CD4-positive, CD25-positive, alpha-beta regulatory T cell (primary cell): ENCODE measurements at regions not wholly inside any gene's neighbourhood (a gene's known extent, or its start where the extent isn't known, plus 50 kb on each side); places are given as distances from the start of the nearest gene placed in this dataset.

Experiments
- ATAC-seq, 2 donors: fragments of 150-1000 bp; cut with Tn5 transposase; one replicate each; pipeline ENCODE4 v1.10.0; 2021; ENCODE audit warnings: low read depth in 2 of 2, moderate number of reproducible peaks in 2 of 2, moderate library complexity in 1 of 2
- DNase-seq, 3 donors: peaks; one replicate each; pipeline versions ENCODE4 v3.0.0 to v3.0.0-alpha.2; 2012 to 2022; ENCODE audit warnings: mixed read lengths in 1 of 3
- H3K27ac ChIP-seq: one replicate; pipeline ENCODE4 v1.7.0; 2013; ENCODE audit warnings: mild to moderate bottlenecking, low read length; ENCODE audit not compliant: insufficient read depth, poor library complexity, severe bottlenecking
- H3K27me3 ChIP-seq: one replicate; pipeline ENCODE4 v1.7.0; 2013; ENCODE audit warnings: low read length; ENCODE audit not compliant: control insufficient read depth, insufficient read depth
- H3K36me3 ChIP-seq: one replicate; pipeline ENCODE4 v1.7.0; 2013; ENCODE audit warnings: mild to moderate bottlenecking, low read length, moderate library complexity; ENCODE audit not compliant: control insufficient read depth, insufficient read depth
- H3K4me1 ChIP-seq: 2 replicates; pipeline ENCODE4 v1.7.0; 2013; ENCODE audit warnings: mild to moderate bottlenecking, low read length; ENCODE audit not compliant: insufficient read depth, control insufficient read depth, poor library complexity, severe bottlenecking
- H3K4me3 ChIP-seq: one replicate; pipeline ENCODE4 v1.7.0; 2013; ENCODE audit warnings: low read depth, mild to moderate bottlenecking, low read length, moderate library complexity
- H3K9me3 ChIP-seq, 2 experiments: 1 replicate in 1 of 2; 2 replicates in 1 of 2; pipeline ENCODE4 v1.7.0; 2013; ENCODE audit warnings: low read length in 2 of 2, mild to moderate bottlenecking in 1 of 2, moderate library complexity in 1 of 2; ENCODE audit not compliant: control insufficient read depth in 2 of 2
- H3K27ac Mint-ChIP-seq, 3 donors: one replicate each; pipeline ENCODE4 v1.8.0; 2020 to 2022; ENCODE audit warnings: mild to moderate bottlenecking in 3 of 3, mixed read lengths in 3 of 3, moderate library complexity in 2 of 3
- H3K27me3 Mint-ChIP-seq: one replicate; pipeline ENCODE4 v1.8.0; 2022; ENCODE audit warnings: mild to moderate bottlenecking, mixed read lengths
- H3K36me3 Mint-ChIP-seq: one replicate; pipeline ENCODE4 v1.8.0; 2020; ENCODE audit warnings: mixed read lengths
- H3K4me1 Mint-ChIP-seq, 4 donors: one replicate each; pipeline ENCODE4 v1.8.0; 2020 to 2022; ENCODE audit warnings: mixed read lengths in 4 of 4, mild to moderate bottlenecking in 1 of 4
- H3K4me3 Mint-ChIP-seq, 4 donors: one replicate each; pipeline ENCODE4 v1.8.0; 2020 to 2022; ENCODE audit warnings: mild to moderate bottlenecking in 4 of 4, mixed read lengths in 4 of 4, moderate library complexity in 3 of 4
- H3K9me3 Mint-ChIP-seq, 7 donors: one replicate each; pipeline ENCODE4 v1.8.0; 2020 to 2022; ENCODE audit warnings: mixed read lengths in 7 of 7, mild to moderate bottlenecking in 3 of 7, moderate library complexity in 2 of 7

GRCh38 chr11:8784954-8785353 is 102.4 kb downstream of the RPL27A start:
- Mint-ChIP-seq H3K27me3 (peaks cover 14% of the 10 kb centered on the region), H3K9me3 (peaks cover 0 to 2% (median 0%) of the 10 kb centered on the region in 7 donors), H3K4me1 (no peaks in the 10 kb centered on the region), H3K4me3 (no peak overlapping the region), H3K27ac (no peak overlapping the region), H3K36me3 (no peaks in the 10 kb centered on the region)
- H3K4me3 ChIP-seq = no peak overlapping the region
- H3K9me3 ChIP-seq = no peaks in the 10 kb centered on the region
- ATAC-seq (no peak), DNase-seq (no peak)
- no peaks in the 10 kb centered on the region for H3K36me3 ChIP-seq
- H3K4me1 ChIP-seq = no peaks in the 10 kb centered on the region
- no peak overlapping the region for H3K27ac ChIP-seq
- H3K27me3 ChIP-seq = peaks cover 2% of the 10 kb centered on the region

DNA sequence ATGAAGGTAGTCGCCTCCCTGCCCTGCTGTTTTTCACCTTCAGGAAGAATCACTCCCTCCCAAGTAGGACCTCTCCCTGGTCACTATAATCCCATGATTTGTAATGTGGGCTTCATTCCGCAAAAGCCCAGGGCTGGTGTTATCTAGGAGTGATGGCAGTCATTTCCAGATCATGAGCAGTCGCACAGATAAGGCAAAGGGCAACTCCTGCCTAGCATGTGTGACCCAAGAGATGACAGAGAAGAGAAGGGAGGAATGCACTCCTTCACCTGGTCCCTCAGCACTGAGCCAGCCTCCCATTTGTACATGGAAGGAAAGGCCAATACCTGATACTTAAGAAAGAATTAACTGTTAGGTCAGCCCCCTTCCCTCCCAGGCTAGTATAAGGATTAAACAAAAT is 102.9 kb downstream of the RPL27A start:
- no peak overlapping the region for H3K27ac ChIP-seq
- no peaks in the 10 kb centered on the region for H3K36me3 ChIP-seq
- H3K27me3 Mint-ChIP-seq = peaks cover 10% of the 10 kb centered on the region
- DNase-seq = no peak
- H3K4me1 ChIP-seq = no peaks in the 10 kb centered on the region
- no peak overlapping the region for H3K4me3 Mint-ChIP-seq
- peaks cover 2% of the 10 kb centered on the region for H3K27me3 ChIP-seq
- no peak for ATAC-seq
- peaks cover 0 to 2% (median 0%) of the 10 kb centered on the region in 7 donors for H3K9me3 Mint-ChIP-seq
- no peaks in the 10 kb centered on the region for H3K9me3 ChIP-seq
- H3K4me3 ChIP-seq = no peak overlapping the region
- no peaks in the 10 kb centered on the region for H3K36me3 Mint-ChIP-seq
- no peak overlapping the region for H3K27ac Mint-ChIP-seq
- H3K4me1 Mint-ChIP-seq = no peaks in the 10 kb centered on the region

- no peaks in the 10 kb centered on the region for H3K9me3 ChIP-seq
- H3K36me3 ChIP-seq = no peaks in the 10 kb centered on the region
- no peaks in the 10 kb centered on the region for H3K4me1 ChIP-seq
- H3K27me3 ChIP-seq = no peaks in the 10 kb centered on the region
- H3K36me3 Mint-ChIP-seq = no peaks in the 10 kb centered on the region
- no peak for ATAC-seq
- peaks cover 0 to 2% (median 0%) of the 10 kb centered on the region in 7 donors for H3K9me3 Mint-ChIP-seq
- H3K4me3 Mint-ChIP-seq = no peak overlapping the region
- no peak overlapping the region for H3K4me3 ChIP-seq
- H3K4me1 Mint-ChIP-seq = no peaks in the 10 kb centered on the region
- H3K27ac ChIP-seq = no peak overlapping the region
- no peak for DNase-seq
- H3K27me3 Mint-ChIP-seq = peaks cover 10% of the 10 kb centered on the region
- H3K27ac Mint-ChIP-seq = no peak overlapping the region
Observed at GRCh38 chr11:8785998-8786397, 103.4 kb downstream of the RPL27A start.

GRCh38 chr11:8786933-8787332 is 104.3 kb downstream of the RPL27A start:
- Histone ChIP-seq H3K27me3 (no peaks in the 10 kb centered on the region), H3K36me3 (no peaks in the 10 kb centered on the region), H3K9me3 (no peaks in the 10 kb centered on the region), H3K4me1 (no peaks in the 10 kb centered on the region), H3K4me3 (no peak overlapping the region), H3K27ac (no peak overlapping the region)
- no peak overlapping the region for H3K27ac Mint-ChIP-seq
- ATAC-seq = no peak
- no peak for DNase-seq
- peaks cover 6% of the 10 kb centered on the region for H3K27me3 Mint-ChIP-seq
- no peak overlapping the region for H3K4me3 Mint-ChIP-seq
- H3K9me3 Mint-ChIP-seq = peaks cover 0 to 2% (median 0%) of the 10 kb centered on the region in 7 donors
- no peaks in the 10 kb centered on the region for H3K4me1 Mint-ChIP-seq
- no peaks in the 10 kb centered on the region for H3K36me3 Mint-ChIP-seq

DNA sequence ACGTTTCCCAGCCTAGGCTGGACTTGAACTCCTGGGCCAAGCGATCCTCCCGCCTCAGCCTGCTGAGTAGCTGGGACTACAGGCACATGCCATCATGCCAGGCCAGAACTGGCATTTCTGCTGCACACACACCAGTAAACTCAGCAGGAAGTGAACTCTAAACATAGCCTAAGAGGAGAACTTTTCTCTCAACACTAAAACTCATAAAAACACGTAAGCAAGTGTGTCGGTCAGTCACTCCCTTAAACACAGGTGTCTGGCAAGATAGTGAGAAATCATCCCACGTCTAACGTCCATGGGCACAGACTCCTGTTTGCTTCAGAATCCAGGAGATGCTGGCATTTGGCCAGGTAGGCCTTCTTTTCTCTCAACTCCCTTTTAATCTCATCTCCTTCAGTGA is 104.8 kb downstream of the RPL27A start:
- H3K4me3 Mint-ChIP-seq = no peak overlapping the region
- DNase-seq = no peak
- no peaks in the 10 kb centered on the region for H3K4me1 ChIP-seq
- no peaks in the 10 kb centered on the region for H3K36me3 Mint-ChIP-seq
- H3K9me3 ChIP-seq = no peaks in the 10 kb centered on the region
- H3K27ac ChIP-seq = no peak overlapping the region
- peaks cover 6% of the 10 kb centered on the region for H3K27me3 Mint-ChIP-seq
- H3K27me3 ChIP-seq = no peaks in the 10 kb centered on the region
- ATAC-seq = no peak
- H3K4me3 ChIP-seq = no peak overlapping the region
- H3K27ac Mint-ChIP-seq = no peak overlapping the region
- no peaks in the 10 kb centered on the region for H3K36me3 ChIP-seq
- peaks cover 0 to 2% (median 0%) of the 10 kb centered on the region in 7 donors for H3K9me3 Mint-ChIP-seq
- H3K4me1 Mint-ChIP-seq = no peaks in the 10 kb centered on the region

- H3K4me3 ChIP-seq = no peak overlapping the region
- no peaks in the 10 kb centered on the region for H3K4me1 ChIP-seq
- no peak for ATAC-seq
- H3K9me3 ChIP-seq = no peaks in the 10 kb centered on the region
- peaks cover 0 to 1% (median 0%) of the 10 kb centered on the region in 7 donors for H3K9me3 Mint-ChIP-seq
- H3K27ac ChIP-seq = no peak overlapping the region
- H3K27me3 ChIP-seq = no peaks in the 10 kb centered on the region
- DNase-seq = no peak
- no peaks in the 10 kb centered on the region for H3K36me3 Mint-ChIP-seq
- H3K27me3 Mint-ChIP-seq = peaks cover 10% of the 10 kb centered on the region
- H3K27ac Mint-ChIP-seq = no peak overlapping the region
- H3K4me3 Mint-ChIP-seq = no peak overlapping the region
- H3K36me3 ChIP-seq = no peaks in the 10 kb centered on the region
- H3K4me1 Mint-ChIP-seq = no peaks in the 10 kb centered on the region
Observed at GRCh38 chr11:8788616-8789015, 106.0 kb downstream of the RPL27A start.

GRCh38 chr11:8789864-8790263 is 107.3 kb downstream of the RPL27A start:
- no peaks in the 10 kb centered on the region for H3K36me3 Mint-ChIP-seq
- no peaks in the 10 kb centered on the region for H3K4me1 Mint-ChIP-seq
- no peak for DNase-seq
- Histone ChIP-seq H3K9me3 (no peaks in the 10 kb centered on the region), H3K4me3 (no peak overlapping the region), H3K27ac (no peak overlapping the region), H3K27me3 (no peaks in the 10 kb centered on the region), H3K4me1 (no peaks in the 10 kb centered on the region), H3K36me3 (no peaks in the 10 kb centered on the region)
- H3K27ac Mint-ChIP-seq = no peak overlapping the region
- H3K9me3 Mint-ChIP-seq = no peaks in the 10 kb centered on the region
- ATAC-seq = no peak
- no peak overlapping the region for H3K4me3 Mint-ChIP-seq
- H3K27me3 Mint-ChIP-seq = peaks cover 6% of the 10 kb centered on the region

DNA sequence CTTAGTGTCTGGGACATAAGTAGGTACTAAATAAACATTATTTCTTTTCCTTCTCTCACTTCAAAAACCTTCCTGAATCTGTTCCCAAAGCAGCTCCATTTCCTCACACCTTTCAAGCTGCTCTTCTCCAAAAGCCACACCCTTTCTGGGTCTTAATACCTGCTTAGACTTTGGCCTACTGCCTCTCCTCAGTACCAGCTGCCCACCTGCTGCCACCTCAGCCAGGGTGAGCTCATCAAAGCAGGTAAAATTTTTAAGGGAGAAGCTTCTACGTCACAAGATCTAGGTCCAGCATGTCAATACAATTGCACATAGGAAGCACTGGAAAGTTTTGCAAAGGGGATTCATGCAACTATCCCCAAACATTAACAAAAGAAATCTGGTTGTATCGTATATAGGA is 108.4 kb downstream of the RPL27A start:
- Mint-ChIP-seq H3K27me3 (peaks cover 9% of the 10 kb centered on the region), H3K4me3 (no peak overlapping the region), H3K27ac (no peak overlapping the region), H3K9me3 (no peaks in the 10 kb centered on the region), H3K36me3 (no peaks in the 10 kb centered on the region), H3K4me1 (no peaks in the 10 kb centered on the region)
- H3K4me1 ChIP-seq = no peaks in the 10 kb centered on the region
- H3K27me3 ChIP-seq = no peaks in the 10 kb centered on the region
- DNase-seq (no peak), ATAC-seq (no peak)
- no peak overlapping the region for H3K4me3 ChIP-seq
- no peaks in the 10 kb centered on the region for H3K36me3 ChIP-seq
- no peak overlapping the region for H3K27ac ChIP-seq
- H3K9me3 ChIP-seq = no peaks in the 10 kb centered on the region
